Umbilical cord (tissue), 1 donor: ENCODE measurements at regions not wholly inside any gene's neighbourhood (a gene's known extent, or its start where the extent isn't known, plus 50 kb on each side); places are given as distances from the start of the nearest gene placed in this dataset.

Source experiments
- DNase-seq: peaks from one replicate; pipeline ENCODE4 v3.0.0-alpha.2; 2015; ENCODE audit warnings: low spot score

DNA sequence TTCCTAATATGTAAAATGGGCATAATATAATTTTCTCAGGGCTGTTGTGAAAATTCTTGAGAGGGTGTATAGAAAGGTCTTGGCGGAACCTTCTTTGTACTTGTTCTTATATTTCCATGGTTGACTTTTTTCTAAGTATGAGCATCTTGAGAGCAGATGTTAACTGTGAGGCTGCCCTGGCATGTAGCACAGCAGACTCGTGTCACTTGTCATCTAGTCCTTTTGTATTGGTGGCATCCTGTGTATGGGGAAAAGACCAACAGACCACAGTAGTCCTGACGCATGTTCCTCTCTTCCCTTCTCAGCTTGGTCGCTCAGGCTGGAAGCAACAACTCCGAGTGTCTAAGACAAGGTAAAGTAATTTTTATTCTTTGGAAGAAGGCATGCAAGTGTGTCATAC, 153.8 kb upstream of the ZBED5 start:
- no peak for DNase-seq

DNA sequence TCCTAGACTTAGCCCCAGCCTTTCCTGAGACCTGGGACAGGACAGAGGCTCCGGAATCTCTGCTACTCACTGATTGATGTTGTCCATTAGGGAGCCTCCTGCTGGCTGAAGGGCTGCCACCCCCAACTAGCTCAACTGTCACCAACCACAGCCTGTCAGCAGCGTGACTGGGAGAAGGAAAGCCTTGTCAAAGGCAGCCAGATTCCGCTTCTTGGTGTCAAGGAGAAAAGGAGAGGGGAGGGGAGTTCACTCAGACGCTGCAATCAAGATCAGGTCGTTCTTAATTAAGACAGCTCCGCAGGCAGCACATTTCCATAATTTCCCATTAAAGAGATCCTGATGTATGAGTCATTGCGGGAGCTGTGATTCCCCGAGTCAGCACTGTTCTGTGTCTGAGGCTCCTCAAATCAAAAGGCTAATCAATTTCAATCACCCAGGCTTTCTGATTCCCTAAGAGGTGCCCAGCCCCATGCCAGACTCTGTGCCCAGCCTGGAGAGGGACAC, 152.8 kb upstream of the ZBED5 start:
- no peak for DNase-seq

- DNase-seq, result no peak
Observed at GRCh38 chr11:11009179-11009578, 151.3 kb upstream of the ZBED5 start.

DNA sequence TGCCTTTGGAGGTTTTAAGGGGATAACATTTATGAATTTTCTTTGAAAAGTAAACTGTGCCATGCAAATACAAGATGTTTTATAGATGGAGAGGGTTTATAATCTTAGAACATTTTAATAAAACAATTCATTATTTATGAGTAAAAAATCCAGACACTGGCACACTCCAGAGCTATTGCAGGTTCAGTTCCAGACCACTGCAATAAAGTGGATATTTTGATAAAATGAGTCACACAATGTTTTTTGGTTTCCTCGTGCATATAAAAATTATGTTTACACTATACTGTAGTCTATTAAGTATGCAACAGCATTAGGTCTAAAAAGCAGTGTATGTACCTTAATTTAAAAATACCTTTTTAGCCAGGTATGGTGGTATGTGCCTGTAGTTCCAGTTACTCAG, 146.2 kb upstream of the ZBED5 start:
- DNase-seq, result no peak

DNA sequence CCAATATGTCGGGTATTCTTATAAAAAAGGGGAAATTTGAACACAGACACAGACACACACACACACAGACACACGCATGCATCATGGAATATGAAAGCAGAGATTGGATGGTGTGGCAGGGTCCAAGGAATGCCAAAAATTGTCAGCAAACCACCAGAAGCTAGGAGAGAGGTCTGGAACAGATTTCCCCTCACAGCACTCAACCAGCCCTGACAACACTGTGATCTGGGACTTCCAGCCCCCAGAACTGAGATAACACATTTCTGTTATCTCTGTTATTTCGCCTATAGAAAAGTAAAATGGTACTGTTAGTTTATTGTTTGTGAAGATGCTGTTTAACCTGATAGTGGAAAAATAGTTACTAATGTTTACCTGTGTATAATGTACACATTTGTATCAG, 145.4 kb upstream of the ZBED5 start:
- no peak for DNase-seq

DNA sequence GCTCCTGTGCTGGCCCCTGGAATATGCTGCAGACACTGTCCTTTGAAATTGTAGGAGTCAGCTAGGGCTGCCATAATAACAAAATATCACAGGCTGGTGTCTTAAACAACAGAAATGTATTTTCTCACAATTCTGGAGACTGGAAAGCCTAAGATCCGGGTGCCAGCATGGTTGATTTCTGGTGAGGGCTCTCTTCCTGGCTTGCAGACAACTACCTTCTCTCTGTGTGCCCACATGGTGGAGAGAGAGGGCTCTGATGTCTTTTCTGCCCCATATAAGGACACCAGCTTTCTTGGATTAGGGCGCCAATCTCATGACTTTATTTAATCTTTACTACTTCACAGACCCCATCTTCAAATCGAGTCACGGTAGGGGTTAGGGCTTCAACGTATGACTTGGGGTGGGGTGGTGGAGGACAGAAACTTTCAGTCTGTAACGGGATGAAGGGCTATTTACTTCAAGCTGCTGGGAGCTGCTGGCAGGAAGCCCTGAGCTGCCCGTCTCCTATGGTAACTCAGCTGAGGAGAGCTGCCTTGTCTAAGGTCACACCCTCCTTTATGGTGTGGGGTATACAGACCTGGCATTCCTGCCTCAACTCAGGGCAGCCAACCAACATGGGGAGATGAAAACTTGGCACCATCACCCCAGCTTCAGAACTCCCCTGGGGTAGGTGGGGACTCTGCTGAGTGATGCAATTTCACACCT, 142.9 kb upstream of the ZBED5 start:
- peak; percentile 39 for DNase-seq

- DNase-seq, result no peak
Observed at GRCh38 chr11:10998674-10999073, 140.8 kb upstream of the ZBED5 start.

DNA sequence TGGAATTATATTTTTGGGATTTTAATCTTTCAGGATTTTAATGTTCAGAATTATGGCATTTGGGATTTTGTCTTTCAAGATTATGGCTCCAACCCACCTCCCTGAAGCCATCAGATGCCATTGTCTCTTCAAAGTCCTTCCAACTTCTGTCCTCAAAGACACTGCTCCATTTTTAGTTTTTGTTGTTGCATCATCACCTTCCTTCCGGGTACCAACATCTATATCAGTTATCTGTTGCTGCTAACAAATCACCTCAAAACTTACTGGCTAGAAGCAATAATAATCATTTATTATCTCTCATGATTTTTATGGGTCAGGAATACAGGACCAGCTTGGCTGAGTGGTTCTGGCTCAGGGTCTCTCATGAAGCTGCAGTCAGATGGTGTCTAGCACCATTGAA, 138.8 kb upstream of the ZBED5 start:
- DNase-seq, result no peak

GRCh38 chr11:10993640-10994039, 135.8 kb upstream of the ZBED5 start:
- DNase-seq, result no peak

DNA sequence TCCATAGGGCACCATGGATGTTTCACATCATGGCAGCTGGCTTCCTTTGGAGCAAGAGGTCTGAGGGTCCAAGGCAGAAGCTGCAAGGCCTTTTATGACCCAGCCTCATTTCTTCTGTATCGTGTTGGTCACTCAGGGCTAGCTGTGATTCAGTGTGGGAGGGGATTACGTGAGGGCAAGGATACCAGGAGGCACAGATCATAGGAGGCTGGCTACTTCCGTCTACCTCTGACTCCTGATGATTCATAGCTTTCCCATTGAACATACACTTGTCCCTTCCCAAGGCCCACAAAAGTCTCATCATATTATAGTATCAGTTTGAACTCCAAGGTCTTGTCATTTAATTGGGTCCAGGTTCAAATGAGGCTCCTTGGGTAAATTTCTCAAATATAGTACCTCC, 135.3 kb upstream of the ZBED5 start:
- no peak for DNase-seq

DNA sequence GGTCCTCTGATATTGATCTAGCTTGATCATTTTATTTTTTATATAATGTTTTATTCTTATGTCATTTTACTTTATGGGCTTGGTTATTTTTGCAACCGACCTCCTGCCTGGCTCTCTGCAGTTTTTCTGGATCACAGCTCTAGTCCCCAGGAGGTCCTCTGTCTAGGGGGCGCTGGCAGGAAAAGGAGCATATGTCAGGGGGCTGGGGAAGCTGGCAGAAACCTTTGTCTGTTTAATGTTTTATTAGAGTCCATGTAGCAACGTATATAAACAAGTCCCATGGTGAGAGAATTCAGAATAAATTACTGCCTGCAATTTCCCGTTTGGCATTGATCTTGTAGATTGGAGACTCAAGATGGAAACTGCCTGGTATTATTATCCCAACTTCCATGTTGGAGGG, 133.5 kb upstream of the ZBED5 start:
- DNase-seq, result no peak

GRCh38 chr11:10990637-10991193, 132.9 kb upstream of the ZBED5 start:
- DNase-seq, result no peak

- no peak for DNase-seq
Observed at GRCh38 chr11:10990160-10990559, 132.3 kb upstream of the ZBED5 start.

- DNase-seq, result no peak
Observed at GRCh38 chr11:10986006-10986405, 128.2 kb upstream of the ZBED5 start.

DNA sequence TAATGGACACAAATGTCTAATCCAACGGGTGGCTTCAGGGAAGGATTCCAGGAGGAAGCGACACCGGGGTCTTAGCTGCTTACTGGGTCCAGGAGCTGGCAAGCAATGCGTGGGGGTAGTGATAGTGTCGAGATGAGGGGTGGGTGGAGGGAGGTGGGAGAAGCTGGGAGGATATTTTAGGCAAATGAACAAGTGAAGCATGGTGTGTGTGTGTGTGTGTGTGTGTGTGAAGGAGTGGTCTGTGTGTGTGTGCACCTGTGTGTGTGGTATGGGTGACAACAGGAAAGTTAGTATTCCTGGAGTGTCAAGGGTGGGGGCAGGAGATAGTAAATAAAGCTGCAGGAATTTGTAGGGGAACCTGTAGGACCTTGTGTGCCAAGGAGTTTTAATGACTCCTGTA, 126.9 kb upstream of the ZBED5 start:
- DNase-seq, result no peak

GRCh38 chr11:10984250-10984649, 126.4 kb upstream of the ZBED5 start:
- DNase-seq, result no peak

DNA sequence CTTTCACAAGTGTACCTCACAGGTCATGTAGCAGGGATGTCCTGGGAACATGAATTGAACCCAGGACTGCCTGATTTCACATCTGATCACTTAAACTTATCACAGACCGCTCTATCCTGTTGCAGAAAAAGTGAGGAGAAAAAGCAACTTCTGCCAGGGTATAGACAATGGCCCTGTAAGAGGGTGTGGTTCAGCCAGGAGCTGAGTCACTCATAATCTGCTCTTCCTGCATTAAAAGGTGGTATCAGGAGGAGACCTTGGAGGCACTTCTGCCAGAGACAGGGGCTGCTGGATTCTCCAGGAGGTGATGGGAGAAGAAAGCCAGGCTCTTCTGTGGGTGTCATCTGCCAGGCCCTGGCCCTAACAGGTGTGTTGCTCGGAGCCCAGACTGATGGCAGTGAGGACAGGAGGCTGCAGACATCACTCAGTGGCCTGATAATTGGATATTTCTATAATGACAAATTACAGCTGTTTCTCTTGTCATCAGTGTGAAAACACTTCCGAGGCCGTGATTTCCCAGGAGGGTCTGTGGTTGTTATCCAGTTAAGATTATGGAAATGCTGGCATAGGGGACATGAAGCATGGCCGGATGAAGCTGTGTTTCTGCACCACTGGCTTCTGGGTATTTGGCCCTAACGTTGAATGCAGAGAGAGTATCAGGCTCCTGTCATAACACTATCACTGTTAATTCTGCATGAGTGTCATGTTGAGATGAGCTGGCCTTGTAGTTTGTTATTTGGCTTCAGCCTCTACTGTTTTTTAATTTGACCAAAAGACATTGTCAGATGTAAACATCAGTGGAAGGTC, 125.1 kb upstream of the ZBED5 start:
- no peak for DNase-seq

GRCh38 chr11:10979529-10979928, 121.7 kb upstream of the ZBED5 start:
- DNase-seq, result no peak

- no peak for DNase-seq
Observed at GRCh38 chr11:10978198-10978597, 120.3 kb upstream of the ZBED5 start.

DNA sequence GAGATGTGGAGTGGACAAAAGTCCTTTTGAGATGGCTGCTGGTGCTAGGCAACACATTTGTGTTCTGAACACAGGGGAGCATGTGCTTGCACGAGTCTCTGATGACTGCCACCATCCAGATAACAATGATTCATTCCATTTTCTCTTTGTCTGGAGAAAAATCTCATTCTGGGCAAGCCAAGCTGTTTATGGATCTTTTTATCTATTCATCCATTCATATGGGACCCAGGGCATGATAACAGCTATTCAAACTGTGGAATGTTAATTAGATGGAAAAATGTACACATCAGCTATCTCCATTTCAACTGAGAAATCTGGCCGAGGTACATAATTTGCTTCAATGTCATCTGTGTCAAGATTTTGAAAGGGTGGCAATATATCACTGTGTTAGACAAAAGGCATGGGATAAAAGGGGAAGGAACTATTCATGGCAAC, 117.5 kb upstream of the ZBED5 start:
- DNase-seq, result no peak

DNA sequence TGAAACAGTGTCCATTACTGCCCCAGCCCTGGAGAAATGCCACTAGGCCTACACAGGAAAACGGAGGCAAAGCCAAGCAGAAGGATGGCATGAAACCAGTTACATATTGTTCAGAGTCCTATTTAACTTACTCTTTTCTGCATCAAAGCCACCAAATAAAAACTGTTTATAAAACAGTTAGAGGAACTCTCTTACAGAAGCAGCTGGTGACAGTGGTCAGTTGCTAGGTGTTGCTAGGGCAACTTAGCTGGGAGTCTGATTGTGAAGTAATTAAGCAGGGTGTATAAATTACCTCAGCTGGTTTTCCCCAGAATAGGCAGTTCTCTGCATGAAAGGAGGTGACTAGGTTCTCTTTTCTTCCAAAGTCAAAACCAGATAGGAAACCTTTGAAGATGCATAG, 115.6 kb upstream of the ZBED5 start:
- DNase-seq, result no peak

- DNase-seq, result no peak
Observed at GRCh38 chr11:10970926-10971325, 113.1 kb upstream of the ZBED5 start.

DNA sequence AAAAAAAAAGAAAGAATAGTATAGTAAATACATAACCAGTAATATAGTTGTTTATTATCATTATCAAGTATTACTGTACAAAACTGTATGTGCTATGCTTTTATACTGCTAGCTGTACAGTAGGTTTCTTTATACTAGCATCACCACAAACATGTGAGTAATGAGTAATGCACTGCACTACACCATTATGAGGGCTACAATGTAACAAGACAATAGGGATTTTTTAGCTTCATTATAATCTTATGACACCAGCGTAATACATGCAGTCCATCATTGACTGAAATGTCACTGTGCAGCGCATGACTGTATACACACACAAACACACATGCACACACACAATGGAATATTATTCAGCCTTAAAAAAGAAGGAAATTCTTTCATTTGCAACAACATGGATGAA, 111.5 kb upstream of the ZBED5 start:
- DNase-seq, result no peak
